Transverse colon (tissue), 4 donors: ENCODE measurements at regions not wholly inside any gene's neighbourhood (a gene's known extent, or its start where the extent isn't known, plus 50 kb on each side); places are given as distances from the start of the nearest gene placed in this dataset.

Experiments
- EP300 ChIP-seq: sonication (generic); formaldehyde crosslinking; IDR thresholded peaks from one replicate; pipeline ENCODE4 v1.6.1; 2017; ENCODE audit warnings: antibody characterized with exemption, low read depth
- POLR2AphosphoS5 ChIP-seq, 3 donors: sonication (generic); formaldehyde crosslinking; IDR thresholded peaks; one replicate each; pipeline ENCODE4 v1.6.1; 2016; ENCODE audit warnings: antibody characterized with exemption in 3 of 3
- TF ChIP-seq, protein P1 (sequence below), 5 experiments: fragments of 200-600 bp in 3 of 5; fragments of 450-650 bp in 2 of 5; sonication (generic) in 3 of 5; IDR thresholded peaks; 1 replicate in 2 of 5; 2 replicates in 3 of 5; pipeline ENCODE4 v1.5.1; 2016 to 2017; ENCODE audit warnings: antibody characterized with exemption in 5 of 5, inconsistent platforms in 3 of 5, mild to moderate bottlenecking in 2 of 5, moderate library complexity in 1 of 5

GRCh38 chr9:22214021-22214420, 204.9 kb upstream of the CDKN2B start:
- TF ChIP-seq, protein P1, sequence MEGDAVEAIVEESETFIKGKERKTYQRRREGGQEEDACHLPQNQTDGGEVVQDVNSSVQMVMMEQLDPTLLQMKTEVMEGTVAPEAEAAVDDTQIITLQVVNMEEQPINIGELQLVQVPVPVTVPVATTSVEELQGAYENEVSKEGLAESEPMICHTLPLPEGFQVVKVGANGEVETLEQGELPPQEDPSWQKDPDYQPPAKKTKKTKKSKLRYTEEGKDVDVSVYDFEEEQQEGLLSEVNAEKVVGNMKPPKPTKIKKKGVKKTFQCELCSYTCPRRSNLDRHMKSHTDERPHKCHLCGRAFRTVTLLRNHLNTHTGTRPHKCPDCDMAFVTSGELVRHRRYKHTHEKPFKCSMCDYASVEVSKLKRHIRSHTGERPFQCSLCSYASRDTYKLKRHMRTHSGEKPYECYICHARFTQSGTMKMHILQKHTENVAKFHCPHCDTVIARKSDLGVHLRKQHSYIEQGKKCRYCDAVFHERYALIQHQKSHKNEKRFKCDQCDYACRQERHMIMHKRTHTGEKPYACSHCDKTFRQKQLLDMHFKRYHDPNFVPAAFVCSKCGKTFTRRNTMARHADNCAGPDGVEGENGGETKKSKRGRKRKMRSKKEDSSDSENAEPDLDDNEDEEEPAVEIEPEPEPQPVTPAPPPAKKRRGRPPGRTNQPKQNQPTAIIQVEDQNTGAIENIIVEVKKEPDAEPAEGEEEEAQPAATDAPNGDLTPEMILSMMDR (IDR thresholded peaks at IDR 0.05), result no peak
- no peak for TF ChIP-seq EP300
- TF ChIP-seq POLR2AphosphoS5 (IDR thresholded peaks at IDR 0.05), result no peak
